ENCODE measurements at regions not wholly inside any gene's neighbourhood (a gene's known extent, or its start where the extent isn't known, plus 50 kb on each side); places are given as distances from the start of the nearest gene placed in this dataset.
"Not testable (repeated sequence)": the region's sequence is repeated elsewhere in the genome, so short reads cannot be mapped to it uniquely, and the experiment has no call there.

DNA sequence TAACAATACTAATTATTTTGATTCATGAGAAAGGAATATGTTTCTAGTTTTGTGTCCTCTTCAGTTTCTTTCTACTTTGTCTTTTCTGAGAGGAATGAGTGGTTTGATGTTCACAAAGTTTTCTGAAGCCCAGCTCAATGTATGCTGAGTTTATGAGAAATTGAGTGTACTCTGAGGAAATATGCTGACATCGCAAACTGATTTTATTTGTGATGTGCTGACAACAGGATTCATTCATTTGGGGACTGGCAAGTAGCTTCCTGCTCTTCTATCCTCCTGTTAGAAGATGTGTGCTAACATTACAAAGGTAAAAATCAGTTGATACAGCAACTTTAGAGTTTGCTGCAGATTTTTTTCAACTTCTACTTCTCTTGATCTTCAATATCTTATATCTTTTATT, 403.2 kb upstream of the CDH19 start:
- DNase-seq (ENCODE audit: low spot score) = no peak

DNA sequence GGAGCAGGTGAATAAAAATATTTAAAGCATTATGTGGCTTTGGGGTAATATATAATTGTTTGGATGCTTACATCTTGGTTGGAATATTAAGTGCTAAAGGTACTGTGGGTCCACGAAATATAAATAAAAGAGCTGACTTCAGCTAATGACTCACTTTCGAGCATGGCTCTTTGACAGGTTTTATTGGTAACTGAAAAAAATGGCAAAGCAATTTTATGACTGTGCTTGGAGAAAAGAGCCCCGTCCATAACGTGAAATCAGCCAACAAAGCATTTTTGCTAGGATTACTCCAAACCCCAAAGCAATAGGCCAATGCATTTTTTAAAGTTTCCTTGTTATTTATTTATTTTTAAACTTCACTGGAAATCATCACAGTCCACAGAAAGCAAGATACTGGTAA, 397.2 kb upstream of the CDH19 start:
- no peak for DNase-seq (ENCODE audit: low spot score)

DNA sequence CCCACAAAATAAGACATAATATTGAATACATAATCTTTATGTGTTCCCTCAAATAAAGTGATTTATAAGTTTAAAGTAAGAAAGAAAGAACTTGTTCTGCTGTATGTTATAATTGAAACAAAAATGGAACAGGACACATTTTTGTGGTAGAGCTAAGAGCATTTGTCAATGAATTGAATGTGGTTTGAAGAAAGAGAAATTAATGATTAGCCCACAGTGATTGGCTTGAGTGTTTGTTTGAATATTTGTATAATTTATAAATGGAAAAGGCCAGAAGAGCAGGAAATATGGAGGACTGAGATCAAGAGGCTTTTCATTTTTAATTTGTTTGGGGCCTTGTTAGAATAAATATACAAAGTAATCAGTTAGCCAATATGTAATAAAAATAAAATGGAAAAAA, 395.1 kb upstream of the CDH19 start:
- DNase-seq (ENCODE audit: low spot score) = no peak

DNA sequence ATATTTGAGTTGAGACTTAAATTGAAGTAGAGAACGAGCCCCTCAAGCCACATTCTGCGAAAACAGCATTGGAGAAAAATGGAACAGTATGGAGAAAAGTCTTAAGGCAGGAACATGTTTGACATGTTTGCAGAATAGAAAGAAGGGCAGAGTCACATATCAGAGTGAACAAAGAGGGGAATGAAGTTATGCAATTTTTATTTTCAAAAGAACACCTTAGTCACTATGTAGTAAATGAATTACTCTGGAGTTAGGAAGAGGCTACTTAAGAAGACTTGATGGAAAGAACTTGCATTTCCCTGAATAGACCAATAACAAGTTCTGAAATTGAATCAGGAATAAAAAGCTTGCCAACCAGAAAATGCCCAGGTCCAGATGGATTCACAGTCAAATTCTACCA, 391.4 kb upstream of the CDH19 start:
- no peak for DNase-seq (ENCODE audit: low spot score)

DNA sequence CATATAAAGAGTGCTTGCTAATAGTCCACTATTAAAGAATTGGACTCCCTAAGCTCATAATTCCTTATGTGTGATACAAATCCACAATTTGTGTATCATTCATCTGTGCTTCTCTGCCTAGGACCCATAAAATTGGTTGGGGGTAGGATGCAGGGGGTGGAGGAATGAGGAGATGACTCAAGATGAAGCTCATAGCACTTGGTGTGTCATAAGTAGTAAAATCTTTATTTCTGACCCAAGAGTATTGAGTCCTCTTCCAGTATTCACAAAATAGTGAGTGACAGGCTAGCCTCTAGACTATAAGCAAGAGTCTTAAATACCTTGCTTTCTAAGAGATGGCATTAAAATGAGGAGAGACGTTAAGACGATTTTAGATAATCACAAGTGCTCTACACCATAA, 390.9 kb upstream of the CDH19 start:
- DNase-seq (ENCODE audit: low spot score) = no peak

DNA sequence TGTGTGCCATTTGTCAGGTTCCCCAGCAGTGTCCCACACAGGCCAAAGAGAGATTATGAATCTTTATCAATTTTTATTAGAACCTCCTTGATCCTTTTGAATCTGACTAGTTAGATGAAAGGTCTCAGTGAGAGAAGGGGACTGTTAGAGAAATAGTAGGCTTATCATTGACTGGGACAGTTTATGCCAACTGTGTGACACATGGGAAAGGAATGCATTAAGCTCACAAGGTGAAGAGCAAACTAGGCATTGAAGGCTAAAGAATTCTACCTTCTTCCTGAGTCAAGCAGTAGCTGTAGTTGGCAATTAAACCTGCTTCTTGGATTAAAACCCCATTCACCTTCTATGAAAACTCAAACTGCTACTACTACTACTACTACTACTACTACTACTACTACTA, 389.6 kb upstream of the CDH19 start:
- DNase-seq (ENCODE audit: low spot score) = no peak

DNA sequence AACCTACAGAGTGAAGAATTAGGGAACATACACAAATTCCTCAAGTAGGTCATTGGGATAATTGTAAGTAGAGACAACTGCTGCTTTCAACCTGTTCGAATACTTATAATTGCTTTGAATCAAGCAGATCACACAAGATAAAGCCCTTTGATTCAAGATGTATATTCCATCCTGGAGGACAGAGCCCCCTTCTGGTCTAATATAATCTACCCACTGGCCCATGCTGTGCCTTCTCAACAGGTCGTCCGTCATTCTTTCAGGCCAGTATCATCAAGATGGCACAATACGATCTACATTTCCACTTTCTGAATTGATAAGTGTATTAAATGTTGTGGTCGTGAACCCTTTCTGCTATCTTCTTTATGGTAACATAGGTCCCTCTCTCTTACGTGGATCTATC, 387.0 kb upstream of the CDH19 start:
- DNase-seq (ENCODE audit: low spot score) = no peak

DNA sequence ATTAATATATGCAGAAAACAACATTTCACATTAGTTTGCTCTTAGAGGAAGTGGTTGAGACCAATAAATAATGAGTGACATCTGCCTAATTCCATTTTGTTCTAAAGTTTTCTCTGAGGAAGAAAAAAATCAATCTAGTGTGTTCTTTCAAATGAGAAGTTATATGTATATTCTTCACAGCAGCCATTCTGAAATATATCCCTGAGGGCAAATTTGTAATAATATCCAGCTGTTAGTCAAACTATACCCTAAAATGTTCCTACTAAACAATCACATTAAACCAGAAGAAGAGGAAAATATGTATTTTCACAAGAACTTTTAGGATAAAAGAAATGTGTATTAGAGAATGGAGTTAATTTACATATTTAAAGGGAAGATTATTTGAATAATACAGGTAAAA, 375.1 kb upstream of the CDH19 start:
- DNase-seq (ENCODE audit: low spot score) = no peak

DNA sequence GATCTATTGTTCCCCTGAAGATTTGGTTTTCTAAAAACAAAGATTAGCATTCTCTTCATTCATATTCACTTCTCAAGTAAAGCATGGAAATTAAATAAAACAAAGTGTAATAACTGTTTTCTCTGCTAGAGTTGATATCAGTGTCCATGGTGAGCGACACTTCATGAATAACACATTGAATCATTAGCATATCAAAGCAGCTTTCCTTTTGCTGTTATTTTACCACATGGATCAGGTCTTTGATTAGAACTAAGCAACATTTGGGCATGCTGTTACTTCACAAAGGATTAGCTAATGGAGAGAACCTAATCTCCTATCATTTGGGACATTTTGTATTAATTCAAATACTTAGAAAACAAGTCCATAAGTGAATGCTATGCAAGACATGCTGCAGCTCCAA, 368.8 kb upstream of the CDH19 start:
- DNase-seq (ENCODE audit: low spot score) = no peak

DNA sequence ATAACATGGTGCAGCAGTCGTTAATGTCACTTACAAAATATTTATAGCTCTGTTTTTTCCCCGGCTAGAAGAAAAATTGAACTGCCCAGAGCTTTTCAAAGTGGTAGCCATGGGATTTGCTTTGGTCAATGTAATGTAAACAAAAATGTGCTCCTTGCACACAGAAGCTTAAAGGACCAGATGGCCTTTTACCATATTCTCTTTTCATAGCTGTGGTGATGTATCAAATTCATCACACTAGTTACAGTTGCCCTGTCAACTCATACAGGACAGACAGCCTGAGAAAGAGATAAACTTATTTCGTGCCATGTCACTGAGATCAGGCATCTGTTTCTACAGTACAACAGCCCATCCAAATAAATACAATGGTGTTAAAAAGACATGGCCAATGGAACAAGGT, 368.1 kb upstream of the CDH19 start:
- no peak for DNase-seq (ENCODE audit: low spot score)

DNA sequence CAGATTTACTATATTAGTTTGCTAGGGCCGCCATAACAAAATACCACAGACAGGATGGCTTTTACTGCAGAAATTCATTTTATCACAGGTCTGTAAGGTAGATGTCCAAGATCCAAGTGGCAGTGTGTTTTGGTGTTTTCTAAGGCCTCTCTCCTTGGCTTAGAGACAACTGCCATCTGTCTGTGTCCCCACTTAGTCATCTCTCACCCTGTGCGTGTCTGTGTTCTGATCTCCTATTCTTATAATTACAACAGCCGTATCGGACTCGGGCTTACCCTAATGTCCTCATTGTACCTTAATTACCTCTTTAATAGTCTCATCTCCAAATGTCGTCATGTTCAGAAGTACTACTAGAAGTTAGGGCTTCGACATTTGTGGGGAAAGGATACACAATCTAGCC, 362.3 kb upstream of the CDH19 start:
- DNase-seq (ENCODE audit: low spot score) = no peak

DNA sequence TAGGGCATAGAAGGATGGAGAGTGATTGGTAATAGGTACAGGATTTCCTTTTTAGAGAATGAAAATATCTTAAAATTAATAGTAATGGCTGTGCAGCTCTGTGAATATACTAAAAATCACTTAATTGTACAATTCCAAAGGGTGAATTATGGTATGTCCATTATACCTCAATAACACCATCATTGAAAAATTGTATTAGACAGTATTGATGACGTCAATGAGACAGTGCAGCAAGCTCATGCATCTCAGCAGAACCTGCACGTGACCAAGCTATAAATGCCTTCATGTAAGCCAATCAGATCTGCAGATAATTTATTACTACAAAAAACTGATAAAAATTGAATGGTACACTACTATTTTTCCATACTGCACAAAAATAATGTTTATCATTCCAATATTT, 354.4 kb upstream of the CDH19 start:
- no peak for DNase-seq (ENCODE audit: low spot score)

DNA sequence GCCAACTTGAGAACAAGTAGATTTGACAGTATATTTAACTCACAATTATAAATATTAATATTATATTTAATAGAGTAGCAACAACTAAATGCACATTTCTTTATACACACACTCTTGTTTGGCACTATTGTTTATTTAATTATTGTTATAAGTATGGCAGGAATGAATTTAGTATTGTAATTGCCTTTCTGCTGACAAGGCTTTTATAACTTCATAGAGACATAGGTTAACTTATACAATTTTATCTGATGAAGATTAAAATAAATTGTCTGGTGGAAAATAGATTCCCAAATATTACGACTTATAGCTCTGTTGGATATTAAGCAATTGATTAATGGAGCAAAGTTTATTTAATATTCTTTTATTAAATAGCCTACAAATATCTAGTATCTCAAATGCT, 347.9 kb upstream of the CDH19 start:
- no peak for DNase-seq (ENCODE audit: low spot score)

DNA sequence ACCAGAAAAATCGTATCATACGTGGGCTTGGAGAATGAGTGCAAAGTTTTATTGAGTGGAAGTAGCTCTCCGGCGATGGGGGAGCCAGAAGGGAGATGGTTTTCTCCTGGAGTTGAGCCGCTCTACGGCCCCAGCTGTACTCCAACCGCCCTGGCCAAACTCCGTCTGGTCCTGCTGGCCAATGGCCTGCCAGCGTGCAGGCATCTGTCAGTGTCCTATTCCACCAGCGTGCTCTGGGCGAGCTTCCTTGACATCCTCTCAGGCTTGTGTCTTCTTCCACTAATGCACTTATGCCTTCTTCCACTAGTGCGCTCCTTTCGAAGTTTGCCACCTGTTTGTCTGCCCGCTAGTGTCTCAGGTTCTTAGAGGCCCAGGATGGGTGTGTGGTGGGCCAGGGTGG, 345.5 kb upstream of the CDH19 start:
- no peak for DNase-seq (ENCODE audit: low spot score)

DNA sequence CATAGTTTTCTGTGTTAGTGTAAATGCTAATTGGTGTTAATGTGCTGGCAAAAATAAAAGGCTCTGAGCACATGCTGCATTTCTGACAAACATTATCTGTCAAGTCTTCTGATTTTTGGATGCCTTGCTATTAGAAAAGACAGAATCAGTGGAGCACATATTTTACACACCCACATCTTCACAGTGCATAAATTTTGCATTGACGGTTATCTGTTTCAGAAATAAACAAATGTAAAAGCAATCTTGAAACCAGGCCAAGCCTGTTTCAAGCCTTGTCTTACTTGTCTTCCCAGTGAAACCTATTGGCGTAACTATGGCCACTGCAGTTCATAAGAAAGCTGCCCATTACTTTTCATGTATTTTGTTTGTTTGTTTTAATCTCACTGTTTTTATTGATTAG, 333.7 kb upstream of the CDH19 start:
- no peak for DNase-seq (ENCODE audit: low spot score)

DNA sequence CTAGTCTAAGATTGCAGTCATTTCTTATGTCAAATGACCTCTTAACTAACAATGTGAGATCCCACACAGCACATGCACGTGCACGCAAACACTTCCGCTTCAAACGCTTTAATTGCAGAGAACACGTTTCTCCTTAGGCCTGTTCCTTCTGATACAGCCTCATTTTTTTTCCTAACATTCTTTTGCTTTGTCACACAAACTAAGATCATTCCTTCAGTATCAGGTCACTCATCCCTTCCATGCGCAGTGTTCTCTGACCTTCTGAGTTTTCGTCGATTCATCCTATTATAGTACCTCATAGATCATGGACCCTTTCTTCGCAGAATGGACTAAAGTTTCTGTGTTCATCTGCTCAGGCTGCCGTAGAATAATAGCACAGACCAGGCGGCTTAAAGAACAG, 327.1 kb upstream of the CDH19 start:
- no peak for DNase-seq (ENCODE audit: low spot score)

DNA sequence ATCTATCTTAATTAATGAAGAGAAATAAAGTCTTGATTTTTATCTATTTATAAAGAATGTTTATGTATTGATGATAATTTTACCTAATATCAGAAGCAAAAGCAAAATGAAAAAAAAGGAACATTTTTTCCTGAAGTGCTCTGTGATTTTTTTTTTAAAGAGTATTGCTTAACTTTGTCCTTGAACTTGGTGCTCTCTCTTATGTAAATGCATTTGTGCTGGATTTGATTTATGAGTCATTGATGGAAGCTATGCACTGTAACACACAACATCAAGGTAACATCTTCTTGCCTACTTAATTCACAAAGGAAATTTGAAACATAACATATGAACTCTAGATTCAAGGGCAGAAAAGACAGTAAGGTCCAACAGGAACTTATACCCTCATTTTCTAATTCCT, 312.9 kb upstream of the CDH19 start:
- no peak for DNase-seq (ENCODE audit: low spot score)

DNA sequence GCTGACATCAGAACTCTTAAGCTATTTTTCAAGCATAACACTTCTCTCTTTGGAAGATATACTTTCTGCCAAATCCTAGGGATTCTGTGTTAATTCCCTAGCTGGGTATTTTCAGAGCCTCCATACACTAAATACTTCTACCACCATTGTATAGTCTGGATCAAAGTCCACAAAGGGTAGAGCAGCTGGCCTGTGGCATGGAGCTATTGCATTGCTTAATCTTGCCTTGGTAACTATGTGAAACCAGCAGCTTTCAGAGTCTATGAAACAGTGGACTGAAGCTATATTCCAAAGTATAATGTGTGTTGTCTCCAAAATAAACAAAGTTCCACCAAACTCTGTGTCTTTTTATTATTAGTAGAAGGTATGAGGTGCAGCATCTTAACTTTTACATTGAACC, 296.9 kb upstream of the CDH19 start:
- no peak for DNase-seq (ENCODE audit: low spot score)

DNA sequence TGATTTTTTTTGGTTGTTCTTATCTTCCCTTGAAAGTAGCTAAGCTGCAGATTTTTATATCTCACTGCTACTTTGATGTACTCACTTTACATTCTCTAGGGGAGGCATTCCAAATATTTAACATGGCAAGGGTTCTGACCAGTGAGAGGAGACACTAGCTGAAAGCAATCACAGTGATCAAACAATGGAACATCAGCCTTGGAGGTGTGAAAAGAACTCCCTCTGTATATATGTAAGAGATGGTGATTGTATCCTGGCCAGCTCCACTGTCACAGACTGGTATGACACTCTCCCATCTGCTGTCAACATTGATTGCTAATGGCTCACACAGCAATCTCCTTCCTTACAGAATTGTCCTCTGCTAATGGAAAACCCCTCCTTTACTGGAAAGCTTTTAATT, 291.7 kb upstream of the CDH19 start:
- no peak for DNase-seq (ENCODE audit: low spot score)

DNA sequence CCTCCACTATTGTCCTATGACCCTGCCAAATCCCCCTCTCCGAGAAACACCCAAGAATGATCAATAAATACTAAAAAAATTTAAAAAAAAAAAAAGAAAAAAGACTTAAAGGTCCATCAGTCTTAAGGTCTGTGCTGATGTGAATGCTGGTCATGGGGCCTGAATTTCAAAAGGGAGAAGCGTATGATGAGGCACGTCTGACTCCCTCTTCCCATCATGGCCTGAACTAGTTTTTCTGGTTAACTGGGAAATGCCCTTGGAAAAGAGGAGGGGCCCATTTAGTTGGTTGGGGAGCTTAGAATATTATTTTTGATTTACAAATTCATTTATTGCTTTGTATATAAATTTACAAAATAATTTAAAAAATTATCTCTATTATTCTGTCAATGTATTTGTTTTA, 291.0 kb upstream of the CDH19 start:
- no peak for DNase-seq (ENCODE audit: low spot score)

DNA sequence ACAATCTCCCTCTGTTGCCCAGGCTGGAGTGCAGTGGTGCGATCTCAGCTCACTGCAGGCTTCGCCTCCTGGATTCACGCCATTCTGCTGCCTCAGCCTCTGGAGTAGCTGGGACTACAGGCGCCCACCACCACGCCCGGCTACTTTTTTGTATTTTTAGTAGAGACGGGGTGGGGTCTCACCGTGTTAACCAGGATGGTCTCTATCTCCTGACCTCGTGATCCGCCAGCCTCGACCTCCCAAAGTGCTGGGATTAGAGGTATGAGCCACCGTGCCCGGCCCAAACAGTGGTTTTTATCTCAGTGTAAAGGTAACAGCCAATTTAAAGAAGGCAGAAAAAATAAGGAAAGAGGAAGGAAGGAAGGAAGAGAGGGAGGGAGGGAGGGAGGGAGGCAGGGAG, 288.5 kb upstream of the CDH19 start:
- DNase-seq (ENCODE audit: low spot score) = not testable (repeated sequence)

DNA sequence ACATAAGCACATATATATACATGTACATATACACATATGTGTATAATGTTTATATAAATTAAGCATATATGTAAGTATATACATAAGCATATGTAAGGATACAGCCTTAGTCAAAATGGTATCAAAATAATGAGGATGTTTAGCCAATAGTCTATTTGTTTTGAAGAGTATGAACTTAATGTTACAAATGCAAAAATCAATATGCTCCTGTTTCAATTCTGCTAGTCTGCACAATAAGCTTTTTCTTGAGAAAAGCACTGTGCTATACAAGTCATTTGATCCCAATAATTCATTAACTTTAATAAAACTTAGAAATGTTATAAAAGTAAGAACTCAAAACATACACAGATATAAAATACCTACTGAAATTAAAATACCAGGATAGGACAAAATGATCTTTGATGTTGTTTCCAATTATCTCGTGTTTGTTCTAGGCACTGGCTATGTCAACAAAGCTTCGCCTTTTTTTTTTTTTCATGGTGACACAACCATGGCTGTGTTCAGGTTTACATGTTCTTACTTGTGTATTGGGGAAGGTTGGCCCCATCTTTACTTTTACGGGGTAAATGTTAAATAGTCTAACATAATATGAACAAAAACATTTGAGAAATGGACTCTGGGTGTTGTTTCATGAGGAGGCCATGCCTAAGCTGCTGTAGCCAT, 271.1 kb upstream of the CDH19 start:
- no peak for DNase-seq (ENCODE audit: low spot score)

DNA sequence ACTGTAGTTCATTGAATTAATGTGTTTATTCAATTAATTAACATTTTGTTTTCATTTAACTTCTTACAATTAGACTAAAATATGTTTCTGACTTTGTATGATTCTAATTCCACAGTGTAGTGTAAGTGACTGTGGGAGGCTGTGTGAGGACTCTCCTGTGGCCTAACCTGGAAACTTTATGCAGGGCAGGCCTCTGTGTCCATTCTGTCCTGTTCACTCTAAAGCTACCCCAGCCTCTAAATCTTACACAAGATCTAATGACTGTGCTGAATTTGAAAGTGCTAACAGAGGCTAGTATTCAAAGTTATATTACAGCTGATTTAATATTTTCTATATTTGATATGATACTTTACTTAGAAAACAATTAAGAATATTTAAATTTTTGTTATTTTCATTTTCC, 270.5 kb upstream of the CDH19 start:
- no peak for DNase-seq (ENCODE audit: low spot score)

DNA sequence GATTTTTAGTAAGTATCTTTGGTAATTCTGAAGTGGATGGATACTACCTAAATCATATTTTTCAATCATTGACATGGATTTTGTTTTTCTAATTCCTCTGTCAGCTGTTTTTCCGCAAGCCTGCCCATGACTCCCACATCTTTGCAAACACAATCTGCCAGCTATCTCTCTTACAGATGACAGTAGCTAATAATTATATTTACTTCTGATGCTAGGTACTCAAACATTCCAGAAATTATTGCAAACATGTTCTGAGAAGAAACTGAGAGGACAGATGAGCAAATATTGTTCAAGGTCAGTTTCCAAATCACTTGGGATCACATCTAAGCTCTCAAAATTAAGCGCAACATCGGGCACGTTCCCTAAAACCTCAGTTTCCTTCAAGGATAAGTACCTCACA, 270.0 kb upstream of the CDH19 start:
- DNase-seq (ENCODE audit: low spot score) = no peak

DNA sequence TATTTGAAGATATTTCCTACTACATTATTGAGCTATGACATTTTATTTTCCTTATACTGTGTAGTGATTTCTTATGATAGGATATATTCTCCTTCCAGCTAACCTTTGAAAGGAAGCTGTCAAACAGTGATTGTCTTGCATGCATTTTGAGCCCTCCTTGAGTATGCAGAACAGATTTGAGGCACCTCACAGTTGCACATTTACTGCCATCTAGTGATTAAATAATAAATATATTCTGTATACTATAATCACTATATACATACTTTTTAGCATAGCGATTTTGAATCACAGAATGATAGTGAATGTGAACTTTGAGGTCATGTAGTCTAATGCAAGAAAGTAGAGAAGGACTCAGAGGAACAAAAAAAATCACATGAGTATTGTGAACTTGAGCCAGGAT, 268.4 kb upstream of the CDH19 start:
- DNase-seq (ENCODE audit: low spot score) = no peak
